Activated CD8-positive, alpha-beta T cell treated with anti-CD3 and anti-CD28 coated beads for 36 hours (primary cell): ENCODE measurements at regions not wholly inside any gene's neighbourhood (a gene's known extent, or its start where the extent isn't known, plus 50 kb on each side); places are given as distances from the start of the nearest gene placed in this dataset.

Source experiments
- ATAC-seq: fragments of 200-7000 bp; cut with Tn5 transposase; one replicate; pipeline ENCODE4 v1.10.0; 2021; ENCODE audit warnings: mild to moderate bottlenecking, moderate library complexity
- CTCF ChIA-PET: fragments of 350-600 bp; sonication (Branson Sonifier 250); formaldehyde crosslinking; loops from one replicate; lab custom pipeline; 2021; ENCODE audit warnings: antibody characterized with exemption; lab: Charles Lee
- POLR2A ChIA-PET: fragments of 350-600 bp; sonication (Branson Sonifier 250); formaldehyde crosslinking; loops from one replicate; lab custom pipeline; 2021; ENCODE audit warnings: antibody characterized with exemption; lab: Charles Lee
- DNase-seq: peaks from one replicate; pipeline ENCODE4 v3.0.0-alpha.2; 2020
- H3K27ac Mint-ChIP-seq: one replicate; pipeline ENCODE4 v1.8.0; 2021; ENCODE audit warnings: mild to moderate bottlenecking, mixed read lengths
- H3K27me3 Mint-ChIP-seq: one replicate; pipeline ENCODE4 v1.8.0; 2021; ENCODE audit warnings: mixed read lengths
- H3K36me3 Mint-ChIP-seq: one replicate; pipeline ENCODE4 v1.8.0; 2021; ENCODE audit warnings: low read depth, mixed read lengths
- H3K4me1 Mint-ChIP-seq: one replicate; pipeline ENCODE4 v1.8.0; 2021; ENCODE audit warnings: low read depth, mixed read lengths
- H3K4me3 Mint-ChIP-seq: one replicate; pipeline ENCODE4 v1.8.0; 2021; ENCODE audit warnings: mild to moderate bottlenecking, moderate library complexity, mixed read lengths
- H3K9me3 Mint-ChIP-seq: one replicate; pipeline ENCODE4 v1.8.0; 2021; ENCODE audit warnings: mixed read lengths
- CTCF ChIP-seq: fragments of 200-600 bp; IDR thresholded peaks from one replicate; pipeline ENCODE4 v1.8.0; 2022; ENCODE audit warnings: antibody characterized with exemption, mild to moderate bottlenecking
- intact Hi-C: fragments of 100-400 bp; cut with micrococcal nuclease; formaldehyde crosslinking; loops from one replicate; pipeline ENCODE4 v1.10.0; 2022

- POLR2A ChIA-PET, result interaction anchor here (1.0 kb wide), 1 partner anchor 179 kb away, joined by 3 read pairs; no protein-coding TSS in a partner anchor
- no peaks in the 10 kb centered on the region for H3K36me3 Mint-ChIP-seq
- H3K27me3 Mint-ChIP-seq, result no peaks in the 10 kb centered on the region
- no peak overlapping the region for H3K27ac Mint-ChIP-seq
- no peak for DNase-seq
- intact Hi-C loops, result no loop called here
- ATAC-seq, result no peak
- CTCF ChIA-PET, result interaction anchor here (0.9 to 5.6 kb wide), 4 partner anchors 121 to 213 kb away, joined by 3 to 81 read pairs (median 4); no protein-coding TSS in a partner anchor
- no peaks in the 10 kb centered on the region for H3K9me3 Mint-ChIP-seq
- H3K4me3 Mint-ChIP-seq, result no peak overlapping the region
- TF ChIP-seq CTCF, result no peak
- no peaks in the 10 kb centered on the region for H3K4me1 Mint-ChIP-seq
These were observed 250.5 kb downstream of the PIK3R1 start for GRCh38 chr5:68465934-68466551.

- no peaks in the 10 kb centered on the region for H3K36me3 Mint-ChIP-seq
- ATAC-seq, result no peak
- peaks cover 2% of the 10 kb centered on the region for H3K27me3 Mint-ChIP-seq
- POLR2A ChIA-PET, result interaction anchor here (1.0 kb wide), 1 partner anchor 180 kb away, joined by 3 read pairs; no protein-coding TSS in a partner anchor
- no peak overlapping the region for H3K4me3 Mint-ChIP-seq
- TF ChIP-seq CTCF, result no peak
- H3K4me1 Mint-ChIP-seq, result no peaks in the 10 kb centered on the region
- H3K27ac Mint-ChIP-seq, result no peak overlapping the region
- no peaks in the 10 kb centered on the region for H3K9me3 Mint-ChIP-seq
- CTCF ChIA-PET, result interaction anchor here (0.9 to 1.3 kb wide), 3 partner anchors 180 to 214 kb away, joined by 3 to 6 read pairs (median 3); no protein-coding TSS in a partner anchor
- no peak for DNase-seq
- intact Hi-C loops, result no loop called here
These were observed 251.7 kb downstream of the PIK3R1 start for GRCh38 chr5:68467208-68467607.

GRCh38 chr5:68467794-68468193 lies 252.2 kb downstream of the PIK3R1 start:
- no peak for ATAC-seq
- Mint-ChIP-seq H3K4me3 (no peak overlapping the region), H3K27ac (no peak overlapping the region), H3K4me1 (no peaks in the 10 kb centered on the region), H3K9me3 (no peaks in the 10 kb centered on the region), H3K36me3 (no peaks in the 10 kb centered on the region), H3K27me3 (peaks cover 2% of the 10 kb centered on the region)
- intact Hi-C loops, result no loop called here
- ChIA-PET POLR2A (no interaction called here), CTCF (interaction anchor here (1.1 kb wide), 1 partner anchor 181 kb away, joined by 3 read pairs; no protein-coding TSS in a partner anchor)
- DNase-seq, result no peak
- no peak for TF ChIP-seq CTCF

DNA sequence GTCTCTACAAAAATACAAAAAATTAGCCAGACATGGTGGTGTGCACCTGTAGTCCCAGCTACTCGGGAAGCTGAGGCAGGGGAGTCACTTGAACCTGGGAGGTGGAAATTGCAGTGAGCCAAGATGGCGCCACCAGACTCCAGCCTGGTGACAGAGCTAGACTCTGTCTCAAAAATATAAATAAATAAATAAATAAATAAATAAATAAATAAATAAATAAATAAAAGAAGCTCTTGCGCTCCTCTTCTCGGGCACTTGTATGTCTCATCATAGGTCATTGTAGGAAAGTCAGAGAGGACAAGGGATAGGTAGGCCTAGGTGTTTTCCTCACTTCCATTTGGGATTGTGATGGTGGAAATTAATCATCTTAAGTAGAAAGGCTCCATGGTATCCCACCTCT lies 252.8 kb downstream of the PIK3R1 start:
- intact Hi-C loops, result no loop called here

More for the DNA sequence above, 252.8 kb downstream of the PIK3R1 start:
- Mint-ChIP-seq H3K9me3 (no peaks in the 10 kb centered on the region), H3K27me3 (peaks cover 2% of the 10 kb centered on the region), H3K4me1 (no peaks in the 10 kb centered on the region), H3K36me3 (no peaks in the 10 kb centered on the region), H3K4me3 (no peak overlapping the region), H3K27ac (no peak overlapping the region)
- ChIA-PET CTCF (interaction anchor here (1.1 kb wide), 1 partner anchor 181 kb away, joined by 3 read pairs; no protein-coding TSS in a partner anchor), POLR2A (no interaction called here)
- no peak for DNase-seq
- no peak for TF ChIP-seq CTCF
- no peak for ATAC-seq
